ENCODE measurements at regions not wholly inside any gene's neighbourhood (a gene's known extent, or its start where the extent isn't known, plus 50 kb on each side); places are given as distances from the start of the nearest gene placed in this dataset.
"Not testable (repeated sequence)": the region's sequence is repeated elsewhere in the genome, so short reads cannot be mapped to it uniquely, and the experiment has no call there.

DNA sequence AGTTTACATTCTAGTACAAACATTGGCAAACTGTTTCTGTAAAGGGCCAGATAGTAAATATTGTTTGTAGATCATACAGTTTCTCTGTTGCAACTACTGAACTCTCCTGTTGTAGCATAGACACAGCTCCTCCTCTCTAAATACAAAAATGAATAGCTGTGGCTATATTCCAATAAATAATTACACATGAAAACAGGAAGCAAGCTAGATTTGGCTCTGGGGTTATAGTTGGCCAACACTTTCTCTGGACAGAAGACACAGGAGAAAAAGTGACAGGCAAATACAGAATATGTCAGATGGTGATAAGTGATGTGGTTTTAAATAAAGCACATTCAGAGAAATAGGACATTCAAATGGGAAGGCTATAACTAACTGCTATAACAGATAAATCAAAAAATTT, 957.0 kb downstream of the LTN1 start:
- H3K36me3 Mint-ChIP-seq; H3K4me1 Mint-ChIP-seq; H3K4me3 Mint-ChIP-seq; H3K27ac Mint-ChIP-seq; ATAC-seq; DNase-seq (ENCODE audit: low spot score in 2 of 2): not testable (repeated sequence)
- H3K9me3 Mint-ChIP-seq, result peaks cover 12% of the 10 kb centered on the region

DNA sequence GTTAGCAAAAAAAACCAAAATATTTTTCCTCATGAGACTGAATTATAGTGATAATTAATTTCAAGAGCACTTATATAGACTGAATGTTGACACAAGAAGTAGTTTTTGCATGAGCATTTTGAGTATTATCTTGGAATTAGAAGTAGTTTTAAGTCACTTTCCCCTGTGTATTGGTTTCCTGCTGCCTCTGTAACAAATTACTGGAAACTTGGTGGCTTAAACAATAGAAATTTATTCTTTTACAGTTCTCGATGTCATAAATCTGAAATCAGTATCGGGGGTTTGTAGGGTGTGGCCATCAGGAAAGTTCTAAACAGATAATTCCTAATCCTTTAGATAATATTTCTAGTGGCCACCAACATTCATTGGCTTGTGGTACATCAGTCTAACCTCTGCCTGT, 957.8 kb downstream of the LTN1 start:
- not testable (repeated sequence) for H3K4me3 Mint-ChIP-seq; ATAC-seq; DNase-seq (ENCODE audit: low spot score in 2 of 2); H3K4me1 Mint-ChIP-seq; H3K27ac Mint-ChIP-seq; H3K36me3 Mint-ChIP-seq
- peaks cover 13% of the 10 kb centered on the region for H3K9me3 Mint-ChIP-seq

DNA sequence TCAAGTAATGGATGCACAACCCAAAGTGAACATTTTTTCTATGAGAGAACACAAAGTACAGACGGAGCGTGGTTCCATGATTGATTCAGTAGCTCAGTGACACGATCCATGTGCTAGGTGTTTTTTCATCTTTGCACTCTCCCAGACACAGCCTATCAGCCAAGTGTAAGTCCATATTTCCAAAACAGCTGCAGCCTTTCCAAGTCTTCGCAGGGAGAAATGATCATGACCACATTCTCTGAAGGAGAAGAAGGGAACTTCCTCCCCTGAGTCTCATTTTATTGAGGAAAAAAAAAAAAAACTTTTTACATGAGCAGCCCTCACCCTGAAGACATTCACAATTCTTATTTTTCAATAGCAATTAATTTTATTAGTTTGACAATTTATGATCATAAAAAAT, 958.3 kb downstream of the LTN1 start:
- not testable (repeated sequence) for H3K27ac Mint-ChIP-seq; DNase-seq (ENCODE audit: low spot score in 2 of 2); H3K4me1 Mint-ChIP-seq; H3K4me3 Mint-ChIP-seq; ATAC-seq; H3K36me3 Mint-ChIP-seq
- peaks cover 13% of the 10 kb centered on the region for H3K9me3 Mint-ChIP-seq

- not testable (repeated sequence) for DNase-seq (ENCODE audit: low spot score in 2 of 2); H3K4me3 Mint-ChIP-seq; H3K27ac Mint-ChIP-seq; ATAC-seq; H3K36me3 Mint-ChIP-seq; H3K4me1 Mint-ChIP-seq
- peaks cover 13% of the 10 kb centered on the region for H3K9me3 Mint-ChIP-seq
These were observed 960.0 kb downstream of the LTN1 start for GRCh38 chr21:28032652-28033051.

DNA sequence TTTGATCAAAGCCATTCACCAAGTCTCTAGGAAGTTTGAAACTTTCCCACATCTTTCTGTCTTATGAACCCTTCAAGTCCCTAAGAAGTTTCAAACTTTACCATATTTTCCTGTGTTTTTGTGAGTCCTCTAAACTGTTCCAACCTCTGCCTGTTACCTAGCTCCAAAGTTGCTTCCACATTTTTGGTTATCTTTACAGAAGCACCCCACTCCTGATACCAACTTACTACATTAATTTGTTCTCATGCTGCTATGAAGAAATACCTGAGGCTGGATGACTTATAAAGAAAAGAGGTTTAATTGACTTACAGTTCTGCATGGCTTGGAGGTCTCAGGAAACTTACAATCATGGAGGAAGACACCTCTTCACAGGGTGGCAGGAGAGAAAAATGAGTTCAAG, 961.6 kb downstream of the LTN1 start:
- not testable (repeated sequence) for H3K4me1 Mint-ChIP-seq; H3K36me3 Mint-ChIP-seq; H3K4me3 Mint-ChIP-seq; ATAC-seq; DNase-seq (ENCODE audit: low spot score in 2 of 2); H3K27ac Mint-ChIP-seq
- H3K9me3 Mint-ChIP-seq, result peaks cover 13% of the 10 kb centered on the region

DNA sequence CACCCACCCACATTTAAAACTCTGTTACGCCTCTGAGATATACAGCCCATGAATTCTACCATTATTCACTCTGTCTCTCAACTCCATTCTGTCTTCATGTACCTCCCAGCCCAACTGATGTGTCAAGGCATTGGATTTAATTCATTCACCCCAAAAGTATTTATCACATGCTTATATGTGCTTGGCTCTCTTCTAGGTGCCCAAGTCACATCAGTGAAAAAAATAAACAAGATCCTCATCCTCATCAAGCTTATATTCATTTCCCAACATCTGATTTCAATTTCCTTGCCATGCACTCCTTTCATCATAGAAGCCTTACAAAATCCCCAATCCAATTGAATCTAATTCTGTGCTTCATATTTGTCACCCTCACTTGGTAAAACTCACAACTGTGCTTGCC, 967.6 kb downstream of the LTN1 start:
- Mint-ChIP-seq H3K4me3 (no peak overlapping the region), H3K36me3 (no peaks in the 10 kb centered on the region), H3K4me1 (no peaks in the 10 kb centered on the region), H3K27ac (no peak overlapping the region), H3K9me3 (no peaks in the 10 kb centered on the region)
- DNase-seq (ENCODE audit: low spot score in 2 of 2) (no peak), ATAC-seq (no peak)

GRCh38 chr21:28018741-28019669, 973.7 kb downstream of the LTN1 start:
- no peaks in the 10 kb centered on the region for H3K36me3 Mint-ChIP-seq
- DNase-seq (ENCODE audit: low spot score in 2 of 2) (no peak), ATAC-seq (peak; percentile 51)
- no peaks in the 10 kb centered on the region for H3K9me3 Mint-ChIP-seq
- no peak overlapping the region for H3K4me3 Mint-ChIP-seq
- no peaks in the 10 kb centered on the region for H3K4me1 Mint-ChIP-seq
- no peak overlapping the region for H3K27ac Mint-ChIP-seq

DNA sequence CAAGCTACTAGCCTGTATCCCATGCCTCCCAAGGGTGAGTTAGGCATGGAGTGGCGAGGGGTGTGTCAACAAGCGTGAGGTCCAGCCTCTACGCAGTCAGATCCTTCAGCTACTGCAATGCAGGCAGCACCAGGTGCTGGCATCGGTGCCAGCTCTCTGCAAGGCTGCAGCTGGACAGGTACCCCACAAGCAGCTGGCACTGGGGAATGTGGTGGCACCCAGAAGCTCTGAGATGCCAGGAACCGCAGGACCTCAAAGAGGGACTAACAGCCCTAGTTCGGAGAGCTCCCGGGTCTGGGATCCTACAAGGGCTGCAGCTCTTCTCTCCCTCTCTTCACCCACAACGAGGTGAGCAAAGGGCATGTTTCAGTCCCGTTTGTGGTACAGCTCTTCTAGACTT, 974.5 kb downstream of the LTN1 start:
- Mint-ChIP-seq H3K9me3 (no peaks in the 10 kb centered on the region), H3K4me1 (no peaks in the 10 kb centered on the region), H3K36me3 (no peaks in the 10 kb centered on the region), H3K27ac (no peak overlapping the region), H3K4me3 (no peak overlapping the region)
- ATAC-seq (peak; percentile 15), DNase-seq (ENCODE audit: low spot score in 2 of 2) (no peak)

GRCh38 chr21:28016571-28016970, 976.1 kb downstream of the LTN1 start:
- H3K36me3 Mint-ChIP-seq, result no peaks in the 10 kb centered on the region
- H3K4me1 Mint-ChIP-seq, result no peaks in the 10 kb centered on the region
- H3K9me3 Mint-ChIP-seq, result peaks cover 2% of the 10 kb centered on the region
- no peak overlapping the region for H3K4me3 Mint-ChIP-seq
- DNase-seq (ENCODE audit: low spot score in 2 of 2) (no peak), ATAC-seq (no peak)
- no peak overlapping the region for H3K27ac Mint-ChIP-seq

DNA sequence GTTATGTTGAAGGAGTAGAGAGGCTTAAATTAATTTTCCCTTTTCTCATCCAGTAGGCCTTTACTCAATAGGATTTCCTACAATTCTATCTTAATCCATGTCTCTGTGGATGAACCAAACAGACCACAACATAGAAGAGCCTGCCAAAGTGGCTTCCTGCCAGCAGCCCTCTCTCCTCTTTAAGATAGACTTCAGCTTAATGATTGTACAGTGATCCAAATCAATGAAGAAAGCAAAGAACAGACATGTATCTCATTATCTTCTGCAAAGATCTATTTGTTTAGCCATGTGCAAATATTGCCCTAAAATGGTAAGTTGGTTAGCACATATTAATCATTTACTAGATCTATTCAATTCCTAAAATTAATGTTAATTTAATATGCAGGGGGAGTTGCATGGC, 979.6 kb downstream of the LTN1 start:
- not testable (repeated sequence) for H3K36me3 Mint-ChIP-seq; H3K27ac Mint-ChIP-seq; H3K4me1 Mint-ChIP-seq; H3K4me3 Mint-ChIP-seq; DNase-seq (ENCODE audit: low spot score in 2 of 2); H3K9me3 Mint-ChIP-seq; ATAC-seq

GRCh38 chr21:28011970-28012369, 980.7 kb downstream of the LTN1 start:
- DNase-seq (ENCODE audit: low spot score in 2 of 2); H3K4me1 Mint-ChIP-seq; H3K27ac Mint-ChIP-seq; ATAC-seq; H3K9me3 Mint-ChIP-seq; H3K4me3 Mint-ChIP-seq; H3K36me3 Mint-ChIP-seq: not testable (repeated sequence)

GRCh38 chr21:28008245-28008644, 984.4 kb downstream of the LTN1 start:
- not testable (repeated sequence) for H3K27ac Mint-ChIP-seq; DNase-seq (ENCODE audit: low spot score in 2 of 2); H3K9me3 Mint-ChIP-seq; H3K36me3 Mint-ChIP-seq; H3K4me1 Mint-ChIP-seq; H3K4me3 Mint-ChIP-seq; ATAC-seq

DNA sequence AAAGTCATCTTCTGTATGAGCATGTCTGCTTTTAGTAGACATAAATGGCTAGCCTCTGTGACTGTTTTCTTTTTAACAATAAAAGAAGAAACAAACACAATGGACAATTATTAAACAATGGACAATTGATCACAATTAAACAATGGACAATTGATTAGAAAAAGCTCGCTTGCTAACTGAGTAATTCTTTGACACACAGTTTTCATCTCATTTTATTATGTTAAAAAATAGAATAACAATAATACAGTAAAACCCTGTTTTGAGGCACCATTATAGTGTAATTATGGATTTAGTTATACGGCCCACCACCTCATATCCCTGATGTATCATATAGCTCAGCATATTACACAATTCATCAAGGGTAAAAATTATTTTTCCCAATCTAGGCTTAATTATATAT, 989.0 kb downstream of the LTN1 start:
- H3K4me1 Mint-ChIP-seq; H3K27ac Mint-ChIP-seq; DNase-seq (ENCODE audit: low spot score in 2 of 2); ATAC-seq; H3K36me3 Mint-ChIP-seq; H3K9me3 Mint-ChIP-seq; H3K4me3 Mint-ChIP-seq: not testable (repeated sequence)

DNA sequence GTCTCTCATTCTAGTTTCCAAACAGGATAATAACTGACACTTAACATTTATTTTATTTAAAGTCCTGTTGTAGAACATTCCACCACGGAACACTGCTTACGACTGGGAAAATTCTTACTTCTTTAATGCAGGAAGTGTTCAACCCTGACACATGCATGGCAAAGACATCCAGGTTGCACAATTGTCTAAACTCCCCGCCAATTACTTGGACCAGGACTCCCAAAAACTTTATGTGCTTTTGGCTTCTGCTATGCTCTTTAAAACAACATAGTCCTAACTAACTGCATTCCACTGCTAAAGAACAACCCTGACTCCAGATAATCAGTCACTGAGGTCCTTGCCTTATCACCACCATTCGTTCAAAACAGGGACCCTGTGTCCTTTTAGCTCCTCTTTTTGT, 995.8 kb downstream of the LTN1 start:
- not testable (repeated sequence) for DNase-seq (ENCODE audit: low spot score in 2 of 2); H3K4me1 Mint-ChIP-seq; ATAC-seq; H3K27ac Mint-ChIP-seq; H3K4me3 Mint-ChIP-seq; H3K36me3 Mint-ChIP-seq; H3K9me3 Mint-ChIP-seq

GRCh38 chr21:27984663-27985325, 1007.9 kb downstream of the LTN1 start:
- not testable (repeated sequence) for H3K4me1 Mint-ChIP-seq; H3K9me3 Mint-ChIP-seq; DNase-seq (ENCODE audit: low spot score in 2 of 2); H3K36me3 Mint-ChIP-seq; ATAC-seq; H3K4me3 Mint-ChIP-seq; H3K27ac Mint-ChIP-seq

DNA sequence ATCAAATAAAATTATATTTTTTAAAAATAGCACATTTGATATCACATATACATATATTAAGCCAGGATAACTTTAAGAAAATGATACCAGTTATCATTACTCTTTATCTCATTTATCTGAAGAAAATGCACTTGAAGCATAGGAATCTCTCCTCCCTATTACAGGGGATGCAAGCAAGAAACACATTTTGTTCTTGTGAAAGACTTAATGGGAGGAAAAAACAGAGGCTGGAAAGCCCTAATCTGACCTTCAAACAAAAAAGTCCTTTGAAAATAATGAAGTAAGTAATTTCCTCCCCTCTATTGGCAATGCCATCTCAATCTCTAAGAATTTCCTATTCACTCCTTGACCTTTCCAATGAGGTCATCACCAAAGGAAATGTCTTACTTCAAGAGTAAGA, 1012.6 kb upstream of the ADAMTS5 start:
- H3K36me3 Mint-ChIP-seq; H3K9me3 Mint-ChIP-seq; ATAC-seq; H3K4me1 Mint-ChIP-seq; DNase-seq (ENCODE audit: low spot score in 2 of 2); H3K4me3 Mint-ChIP-seq; H3K27ac Mint-ChIP-seq: not testable (repeated sequence)
